NCI-H1092 treated with DMSO at 0.1 percent for 48 hours (cell line): ENCODE measurements at regions not wholly inside any gene's neighbourhood (a gene's known extent, or its start where the extent isn't known, plus 50 kb on each side); places are given as distances from the start of the nearest gene placed in this dataset.
A peak's percentile ranks its signal among the peaks of the same experiment; 100 is the strongest.

Source experiments
- DNase-seq: peaks from one replicate; lab custom pipeline; 2025; lab: John Stamatoyannopoulos, UW

DNA sequence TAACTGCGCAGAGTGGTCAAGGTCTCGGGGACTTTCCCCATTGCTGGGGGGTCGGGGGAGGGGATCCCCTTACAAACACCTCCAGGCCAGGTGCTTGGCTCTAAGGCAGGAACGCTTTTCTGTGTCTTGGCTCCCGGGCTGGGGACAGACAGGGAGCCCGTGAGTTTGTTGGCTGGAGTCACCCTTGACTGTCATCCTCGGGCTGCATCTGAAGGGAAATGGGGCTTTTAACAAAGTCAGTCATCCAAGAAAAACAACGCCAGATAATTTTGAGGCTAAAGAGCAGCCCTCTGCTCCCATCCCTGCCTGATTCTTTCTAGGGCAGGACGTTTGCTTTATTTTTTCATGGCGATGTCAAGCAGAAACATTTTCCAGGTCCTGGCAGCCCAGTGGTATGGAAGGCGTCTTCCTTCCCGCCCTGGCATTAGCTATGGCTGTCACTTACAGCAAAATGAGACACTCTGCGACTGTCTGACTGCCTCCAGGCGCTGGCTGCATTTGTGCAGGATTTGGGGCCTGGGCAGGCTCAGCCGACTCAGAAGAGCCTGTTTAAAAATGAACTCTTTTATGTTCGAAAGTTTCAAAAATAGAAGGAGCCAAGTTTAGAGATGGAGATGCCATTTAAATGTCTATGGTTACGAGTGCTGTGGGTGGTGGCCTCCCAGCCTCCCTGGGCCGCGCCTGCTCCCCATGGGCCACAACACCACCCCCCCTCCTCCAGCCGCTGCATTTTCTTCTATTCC is 54.7 kb upstream of the TNS3 start:
- no peak for DNase-seq

DNA sequence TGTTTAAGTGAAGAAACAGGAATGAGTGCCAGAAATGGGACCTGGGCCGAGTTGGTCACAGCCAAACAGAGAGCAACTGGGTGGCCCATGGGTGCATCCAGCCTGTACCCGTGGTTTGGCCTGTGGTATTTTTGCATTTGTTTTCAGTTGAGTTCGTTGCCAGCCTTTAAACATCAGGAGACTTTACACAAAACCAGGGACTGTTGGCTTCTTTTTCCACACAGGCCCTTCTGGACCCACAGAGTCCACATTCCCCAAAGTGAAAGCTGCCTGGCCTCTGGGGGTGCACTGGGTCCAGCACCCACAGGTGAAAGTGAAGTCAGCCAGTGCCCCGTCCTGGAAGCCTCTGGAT is 54.1 kb upstream of the TNS3 start:
- no peak for DNase-seq

DNA sequence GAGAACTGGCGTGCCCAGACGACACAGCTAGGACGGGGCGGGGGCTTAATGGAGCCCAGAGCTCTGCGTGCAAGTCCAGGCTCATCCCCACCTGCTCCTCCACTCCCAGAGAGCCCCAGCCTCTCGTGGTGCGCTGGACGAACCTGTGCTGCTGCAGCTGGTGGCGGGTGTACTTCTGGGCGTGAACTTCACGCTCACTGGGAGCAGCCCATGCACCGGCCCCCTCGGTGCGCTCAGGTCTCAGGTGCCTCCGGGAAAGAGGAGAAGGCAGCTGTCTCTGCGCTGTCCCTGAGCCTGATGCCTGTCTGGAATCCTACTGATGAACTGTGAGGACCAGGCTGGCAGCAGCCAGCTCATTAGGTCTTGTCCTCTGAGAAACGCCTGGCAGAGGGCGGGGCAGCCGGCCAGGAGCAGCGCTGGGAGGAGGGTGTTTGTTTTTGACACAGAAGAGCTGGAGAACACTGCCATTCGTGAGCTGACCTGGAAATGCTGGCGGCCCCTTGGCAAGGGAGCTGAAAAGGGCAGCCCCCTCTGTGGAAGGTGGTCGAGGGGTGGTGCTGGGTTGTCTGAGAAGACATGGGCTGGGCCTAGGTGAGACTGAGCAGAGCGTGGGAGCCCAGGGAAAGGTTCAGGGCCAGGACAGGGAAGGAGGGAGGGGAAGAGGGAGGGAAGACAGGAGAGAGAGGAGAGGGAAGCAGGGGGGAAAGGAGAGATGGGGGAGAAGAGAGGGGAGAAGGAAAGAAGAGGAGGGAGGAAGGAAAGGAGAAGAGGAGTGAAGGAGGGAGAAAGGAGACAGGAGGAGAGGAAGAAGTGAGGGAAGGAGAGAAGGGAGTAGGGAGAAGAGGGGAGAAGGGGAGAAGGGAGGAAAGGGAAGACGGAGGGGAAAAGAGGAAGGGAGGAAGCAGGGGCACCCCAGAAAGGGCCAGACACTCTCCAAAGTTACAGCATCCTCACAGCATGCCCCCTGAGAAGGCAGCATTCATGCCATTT is 53.5 kb upstream of the TNS3 start:
- DNase-seq: peak; percentile 62

DNA sequence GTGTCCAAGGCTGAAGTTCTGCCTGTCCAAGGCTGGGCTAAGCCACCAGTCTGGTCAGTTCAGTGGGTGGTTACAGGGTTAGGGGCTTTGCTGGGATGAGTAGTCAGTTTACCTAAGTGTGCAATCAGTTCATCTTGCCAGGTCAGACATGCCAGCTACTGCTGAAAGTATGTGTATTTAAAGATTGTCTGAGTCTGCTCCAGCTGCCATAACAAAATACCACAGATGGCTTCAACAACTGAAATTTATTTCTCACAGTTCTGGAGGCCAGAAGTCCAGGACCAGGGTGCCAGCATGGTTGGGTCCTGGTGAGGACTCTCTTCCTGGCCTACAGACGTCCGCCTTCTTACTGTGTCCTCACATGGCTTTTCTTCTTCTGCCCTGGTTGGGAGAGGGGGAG is 52.4 kb upstream of the TNS3 start:
- DNase-seq: no peak

DNA sequence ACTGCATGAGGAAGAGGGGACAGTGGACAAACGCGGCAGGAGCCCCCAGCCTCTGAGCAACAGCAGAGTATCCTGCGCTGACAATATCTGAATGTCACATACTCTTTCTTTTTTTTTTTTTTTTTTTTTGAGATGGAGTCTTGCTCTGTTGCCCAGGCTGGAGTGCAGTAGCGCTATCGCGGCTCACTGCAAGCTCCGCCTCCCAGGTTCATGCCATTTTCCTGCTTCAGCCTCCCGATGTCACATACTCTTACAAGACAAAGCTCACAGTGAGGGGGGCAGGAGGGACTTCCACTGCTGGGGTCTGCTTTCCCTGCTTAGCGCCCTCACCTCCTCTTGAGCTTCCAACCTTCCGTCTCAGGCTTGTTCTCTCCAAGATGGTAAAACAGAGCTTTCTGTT is 51.2 kb upstream of the TNS3 start:
- no peak for DNase-seq
